ENCODE measurements at regions not wholly inside any gene's neighbourhood (a gene's known extent, or its start where the extent isn't known, plus 50 kb on each side); places are given as distances from the start of the nearest gene placed in this dataset.

DNA sequence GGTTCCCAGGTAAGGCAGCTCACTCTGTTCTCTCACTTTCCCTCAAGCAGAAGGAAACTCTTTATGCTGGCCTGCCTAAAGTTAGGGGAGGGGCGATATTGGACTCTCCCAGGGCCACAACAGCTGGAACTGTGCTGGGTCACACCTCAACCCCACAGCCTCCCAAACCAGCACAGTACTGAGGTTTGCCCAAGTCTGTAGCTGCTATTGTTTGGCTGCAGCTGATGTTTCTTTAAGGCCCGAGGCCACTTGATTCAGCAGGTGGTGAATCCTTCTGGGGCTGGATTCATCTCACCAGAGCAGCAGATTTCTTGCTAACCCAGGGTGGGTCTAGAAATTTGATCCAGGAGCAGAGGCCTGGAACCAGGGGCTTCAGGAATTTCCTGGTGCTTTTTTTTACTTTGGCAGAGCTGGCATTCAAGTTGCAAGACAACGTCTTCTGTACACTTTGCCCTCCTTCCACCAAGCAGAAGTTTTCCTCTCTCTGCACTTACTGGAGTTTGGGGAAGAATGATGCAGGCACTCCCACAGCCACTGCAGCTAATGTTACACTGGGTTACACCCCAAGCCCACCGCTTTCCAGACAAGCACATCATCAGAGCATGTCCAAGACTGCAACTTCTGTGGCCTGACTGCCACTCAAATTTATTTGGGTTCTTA is 544.7 kb upstream of the NDST4 start:
- H3K4me3 ChIP-seq (ENCODE audit: low read length in 3 of 3) = no peak overlapping the region
- TF ChIP-seq, protein P1, sequence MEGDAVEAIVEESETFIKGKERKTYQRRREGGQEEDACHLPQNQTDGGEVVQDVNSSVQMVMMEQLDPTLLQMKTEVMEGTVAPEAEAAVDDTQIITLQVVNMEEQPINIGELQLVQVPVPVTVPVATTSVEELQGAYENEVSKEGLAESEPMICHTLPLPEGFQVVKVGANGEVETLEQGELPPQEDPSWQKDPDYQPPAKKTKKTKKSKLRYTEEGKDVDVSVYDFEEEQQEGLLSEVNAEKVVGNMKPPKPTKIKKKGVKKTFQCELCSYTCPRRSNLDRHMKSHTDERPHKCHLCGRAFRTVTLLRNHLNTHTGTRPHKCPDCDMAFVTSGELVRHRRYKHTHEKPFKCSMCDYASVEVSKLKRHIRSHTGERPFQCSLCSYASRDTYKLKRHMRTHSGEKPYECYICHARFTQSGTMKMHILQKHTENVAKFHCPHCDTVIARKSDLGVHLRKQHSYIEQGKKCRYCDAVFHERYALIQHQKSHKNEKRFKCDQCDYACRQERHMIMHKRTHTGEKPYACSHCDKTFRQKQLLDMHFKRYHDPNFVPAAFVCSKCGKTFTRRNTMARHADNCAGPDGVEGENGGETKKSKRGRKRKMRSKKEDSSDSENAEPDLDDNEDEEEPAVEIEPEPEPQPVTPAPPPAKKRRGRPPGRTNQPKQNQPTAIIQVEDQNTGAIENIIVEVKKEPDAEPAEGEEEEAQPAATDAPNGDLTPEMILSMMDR (IDR thresholded peaks at IDR 0.05; ENCODE audit: borderline replicate concordance, extremely low read depth, insufficient read depth) = no peak
- H3K9ac ChIP-seq (ENCODE audit: low read length in 3 of 3) = no peak overlapping the region
- intact Hi-C loops (cut with DNase I) = no loop called here
- DNase-seq (peak in 4 of 5 donors; percentile 55 to 77 (median 66)), FAIRE-seq (no peak)
- no peak overlapping the region for H3K27ac ChIP-seq (ENCODE audit: low read depth in 2 of 2, low read length in 2 of 2)
- no peaks in the 10 kb centered on the region for H3K36me3 ChIP-seq (ENCODE audit: control insufficient read depth in 2 of 3, insufficient read depth in 3 of 3, low read length in 3 of 3)
- no peaks in the 10 kb centered on the region for H3K4me1 ChIP-seq (ENCODE audit: control insufficient read depth in 2 of 3, insufficient read depth in 2 of 3, low read depth in 1 of 3, low read length in 3 of 3)
- no peaks in the 10 kb centered on the region for H3K9me3 ChIP-seq (ENCODE audit: control insufficient read depth in 2 of 3, insufficient read depth in 1 of 3, low read length in 3 of 3)
- H3K27me3 ChIP-seq (ENCODE audit: control insufficient read depth, insufficient read depth, low read length) = no peaks in the 10 kb centered on the region

DNA sequence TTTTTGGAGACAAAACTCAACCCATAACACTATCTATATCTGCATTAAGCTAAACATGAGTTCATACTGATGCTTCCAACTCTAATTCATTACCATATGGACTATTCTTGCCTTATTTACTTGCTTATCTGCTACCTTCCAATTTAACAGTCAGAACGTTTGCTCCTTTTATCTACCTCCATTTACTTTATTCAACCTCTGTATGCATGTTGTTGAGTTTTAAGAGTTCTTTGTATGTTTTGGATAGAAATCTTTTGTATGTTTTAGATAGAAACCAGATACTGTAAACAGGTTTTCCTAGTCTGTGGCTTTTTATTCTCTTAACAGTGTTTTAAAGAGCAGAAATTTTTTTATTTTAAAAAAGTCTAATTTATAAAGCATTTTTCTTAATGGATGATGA is 542.2 kb upstream of the NDST4 start:
- Histone ChIP-seq H3K36me3 (ENCODE audit: control insufficient read depth in 2 of 3, insufficient read depth in 3 of 3, low read length in 3 of 3) (no peaks in the 10 kb centered on the region), H3K9ac (ENCODE audit: low read length in 3 of 3) (no peak overlapping the region), H3K4me3 (ENCODE audit: low read length in 3 of 3) (no peak overlapping the region), H3K27ac (ENCODE audit: low read depth in 2 of 2, low read length in 2 of 2) (no peak overlapping the region), H3K4me1 (ENCODE audit: control insufficient read depth in 2 of 3, insufficient read depth in 2 of 3, low read depth in 1 of 3, low read length in 3 of 3) (no peaks in the 10 kb centered on the region), H3K9me3 (ENCODE audit: control insufficient read depth in 2 of 3, insufficient read depth in 1 of 3, low read length in 3 of 3) (no peaks in the 10 kb centered on the region), H3K27me3 (ENCODE audit: control insufficient read depth, insufficient read depth, low read length) (no peaks in the 10 kb centered on the region)
- FAIRE-seq (no peak), DNase-seq (no peak)
- intact Hi-C loops (cut with DNase I) = no loop called here
- TF ChIP-seq, protein P1 (IDR thresholded peaks at IDR 0.05; ENCODE audit: borderline replicate concordance, extremely low read depth, insufficient read depth) = no peak

GRCh38 chr4:115648786-115649185 is 535.4 kb upstream of the NDST4 start:
- TF ChIP-seq, protein P1 (IDR thresholded peaks at IDR 0.05; ENCODE audit: borderline replicate concordance, extremely low read depth, insufficient read depth) = no peak
- Histone ChIP-seq H3K4me3 (ENCODE audit: low read length in 3 of 3) (no peak overlapping the region), H3K27ac (ENCODE audit: low read depth in 2 of 2, low read length in 2 of 2) (no peak overlapping the region), H3K4me1 (ENCODE audit: control insufficient read depth in 2 of 3, insufficient read depth in 2 of 3, low read depth in 1 of 3, low read length in 3 of 3) (no peaks in the 10 kb centered on the region), H3K9ac (ENCODE audit: low read length in 3 of 3) (no peak overlapping the region), H3K36me3 (ENCODE audit: control insufficient read depth in 2 of 3, insufficient read depth in 3 of 3, low read length in 3 of 3) (no peaks in the 10 kb centered on the region), H3K9me3 (ENCODE audit: control insufficient read depth in 2 of 3, insufficient read depth in 1 of 3, low read length in 3 of 3) (no peaks in the 10 kb centered on the region), H3K27me3 (ENCODE audit: control insufficient read depth, insufficient read depth, low read length) (no peaks in the 10 kb centered on the region)
- no peak for DNase-seq
- FAIRE-seq = no peak
- intact Hi-C loops (cut with DNase I) = no loop called here

DNA sequence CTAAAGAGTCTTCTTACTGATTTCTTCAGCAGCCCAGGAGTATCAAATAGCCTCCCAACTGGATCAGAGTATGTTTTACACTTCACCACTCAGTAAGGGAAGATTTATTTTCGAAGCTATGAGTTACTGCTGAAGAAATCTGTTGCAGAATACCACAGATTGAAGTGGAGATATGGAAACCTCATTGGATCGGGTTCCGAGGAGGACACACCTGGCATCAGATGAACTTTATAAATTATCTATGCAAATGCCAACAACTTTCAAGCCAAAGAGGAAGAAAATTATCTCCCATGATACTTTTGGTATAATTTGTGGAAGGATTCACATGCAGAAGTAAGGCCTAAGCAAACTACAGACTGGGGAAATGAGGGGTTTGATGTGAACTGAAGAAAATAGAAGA is 515.9 kb upstream of the NDST4 start:
- Histone ChIP-seq H3K9ac (ENCODE audit: low read length in 3 of 3) (no peak overlapping the region), H3K4me1 (ENCODE audit: control insufficient read depth in 2 of 3, insufficient read depth in 2 of 3, low read depth in 1 of 3, low read length in 3 of 3) (no peaks in the 10 kb centered on the region), H3K27ac (ENCODE audit: low read depth in 2 of 2, low read length in 2 of 2) (no peak overlapping the region), H3K4me3 (ENCODE audit: low read length in 3 of 3) (no peak overlapping the region), H3K36me3 (ENCODE audit: control insufficient read depth in 2 of 3, insufficient read depth in 3 of 3, low read length in 3 of 3) (no peaks in the 10 kb centered on the region), H3K9me3 (ENCODE audit: control insufficient read depth in 2 of 3, insufficient read depth in 1 of 3, low read length in 3 of 3) (no peaks in the 10 kb centered on the region), H3K27me3 (ENCODE audit: control insufficient read depth, insufficient read depth, low read length) (no peaks in the 10 kb centered on the region)
- intact Hi-C loops (cut with DNase I) = no loop called here
- no peak for DNase-seq
- TF ChIP-seq, protein P1 (IDR thresholded peaks at IDR 0.05; ENCODE audit: borderline replicate concordance, extremely low read depth, insufficient read depth) = no peak
- FAIRE-seq = no peak

Measured in kidney (tissue), 13 donors.